Liver (tissue), 8 donors: ENCODE measurements at regions not wholly inside any gene's neighbourhood (a gene's known extent, or its start where the extent isn't known, plus 50 kb on each side); places are given as distances from the start of the nearest gene placed in this dataset.
"Not testable (repeated sequence)": the region's sequence is repeated elsewhere in the genome, so short reads cannot be mapped to it uniquely, and the experiment has no call there.

Source experiments
- DNase-seq: peaks from one replicate; pipeline ENCODE4 v3.0.0-alpha.2; 2017; ENCODE audit warnings: low spot score
- H3K27ac ChIP-seq, 2 donors: one replicate each; pipeline ENCODE4 v1.7.0; 2013; ENCODE audit warnings: inconsistent platforms in 2 of 2, low read length in 2 of 2, control low read depth in 1 of 2, low read depth in 1 of 2, mild to moderate bottlenecking in 1 of 2
- H3K27me3 ChIP-seq, 4 donors: one replicate each; pipeline versions ENCODE4 v1.6.1 to v1.7.0; 2013; ENCODE audit warnings: low read length in 3 of 4, inconsistent platforms in 1 of 4, mild to moderate bottlenecking in 1 of 4, moderate library complexity in 1 of 4; ENCODE audit not compliant: control insufficient read depth in 4 of 4, insufficient read depth in 4 of 4
- H3K36me3 ChIP-seq, 4 donors: one replicate each; pipeline versions ENCODE4 v1.6.1 to v1.7.0; 2013; ENCODE audit warnings: low read length in 3 of 4, mild to moderate bottlenecking in 3 of 4, low read depth in 1 of 4, moderate library complexity in 1 of 4; ENCODE audit not compliant: control insufficient read depth in 4 of 4, insufficient read depth in 3 of 4
- H3K4me1 ChIP-seq, 4 donors: one replicate each; pipeline versions ENCODE4 v1.6.1 to v1.7.0; 2013; ENCODE audit warnings: low read length in 3 of 4, mild to moderate bottlenecking in 3 of 4, moderate library complexity in 1 of 4; ENCODE audit not compliant: control insufficient read depth in 4 of 4, insufficient read depth in 4 of 4
- H3K4me3 ChIP-seq, 3 donors: one replicate each; pipeline versions ENCODE4 v1.6.1 to v1.7.0; 2013; ENCODE audit warnings: low read length in 3 of 3, control low read depth in 1 of 3, low read depth in 1 of 3, mild to moderate bottlenecking in 1 of 3
- H3K9ac ChIP-seq, 2 donors: one replicate each; pipeline ENCODE4 v1.7.0; 2013; ENCODE audit warnings: low read length in 2 of 2, mild to moderate bottlenecking in 2 of 2, moderate library complexity in 2 of 2, control low read depth in 1 of 2, low read depth in 1 of 2
- H3K9me3 ChIP-seq, 4 donors: one replicate each; pipeline versions ENCODE4 v1.6.1 to v1.7.0; 2013; ENCODE audit warnings: low read length in 3 of 4; ENCODE audit not compliant: control insufficient read depth in 4 of 4
- FOXA1 ChIP-seq: IDR thresholded peaks from 2 replicates; pipeline ENCODE4 v1.6.1; 2016; ENCODE audit warnings: antibody characterized with exemption
- RAD21 ChIP-seq, 2 donors: IDR thresholded peaks; 2 replicates each; pipeline ENCODE4 v1.6.1; 2016; ENCODE audit warnings: antibody characterized with exemption in 2 of 2, mild to moderate bottlenecking in 2 of 2
- RXRA ChIP-seq, 2 donors: IDR thresholded peaks; 2 replicates each; pipeline ENCODE4 v1.6.1; 2017 to 2018; ENCODE audit warnings: antibody characterized with exemption in 2 of 2, mild to moderate bottlenecking in 1 of 2
- TAF1 ChIP-seq: conservative IDR thresholded peaks from 2 replicates; pipeline ENCODE4 v1.6.1; 2016; ENCODE audit warnings: antibody characterized with exemption, mild to moderate bottlenecking
- WGBS: extraction: QIAGEN DNeasy Blood & Tissue Kit; methylation state at CpG from one replicate; pipeline ENCODE4 v1.1.7; 2013; 5-methylcytosine and 5-hydroxymethylcytosine counted together
- TF ChIP-seq, protein P1 (sequence below): fragments of 150-350 bp; IDR thresholded peaks from 2 replicates; pipeline ENCODE4 v1.5.1; 2017; ENCODE audit warnings: improper control_type of control experiment, low read depth, low read length; ENCODE audit not compliant: missing input control
- TF ChIP-seq, protein P2 (sequence below): IDR thresholded peaks from 2 replicates; pipeline ENCODE4 v1.6.1; 2016; ENCODE audit warnings: antibody characterized with exemption
- TF ChIP-seq, protein P3 (sequence below): IDR thresholded peaks from 2 replicates; pipeline ENCODE4 v1.6.1; 2016; ENCODE audit warnings: antibody characterized with exemption
- TF ChIP-seq, protein P4 (sequence below): IDR thresholded peaks from 2 replicates; pipeline ENCODE4 v1.6.1; 2016; ENCODE audit warnings: antibody characterized with exemption, mild to moderate bottlenecking
- donor health status: healthy.
- donor health status: healthy.
- donor health status: healthy.
- donor health status: healthy.
- donor health status: healthy.

DNA sequence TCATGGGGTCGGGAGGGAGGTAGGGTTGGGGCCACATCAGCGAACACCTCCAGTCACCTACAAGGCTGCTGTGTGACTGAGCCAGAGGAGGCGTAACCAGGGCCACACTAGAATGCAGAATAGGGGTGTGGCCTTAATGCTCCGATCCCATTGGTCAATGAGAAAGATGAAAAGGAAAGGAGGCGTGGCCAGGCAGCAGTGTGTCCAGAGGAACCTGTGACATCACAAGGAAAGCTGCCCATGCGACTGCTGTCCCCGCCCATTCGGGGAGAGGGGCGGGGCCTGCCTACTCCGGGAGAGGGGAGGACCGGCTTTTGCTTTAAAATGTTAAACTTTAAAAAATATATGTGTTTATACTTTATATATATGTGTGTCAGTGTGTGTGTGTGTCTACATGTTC is 150.7 kb downstream of the TBC1D2B start:
- DNase-seq: peak; percentile 28
- H3K27ac ChIP-seq, H3K27me3 ChIP-seq, H3K9ac ChIP-seq, H3K36me3 ChIP-seq, H3K9me3 ChIP-seq, H3K4me3 ChIP-seq, H3K4me1 ChIP-seq: not testable (repeated sequence)
- 93% methylated on average over 11 of the region's 11 CpGs for WGBS

DNA sequence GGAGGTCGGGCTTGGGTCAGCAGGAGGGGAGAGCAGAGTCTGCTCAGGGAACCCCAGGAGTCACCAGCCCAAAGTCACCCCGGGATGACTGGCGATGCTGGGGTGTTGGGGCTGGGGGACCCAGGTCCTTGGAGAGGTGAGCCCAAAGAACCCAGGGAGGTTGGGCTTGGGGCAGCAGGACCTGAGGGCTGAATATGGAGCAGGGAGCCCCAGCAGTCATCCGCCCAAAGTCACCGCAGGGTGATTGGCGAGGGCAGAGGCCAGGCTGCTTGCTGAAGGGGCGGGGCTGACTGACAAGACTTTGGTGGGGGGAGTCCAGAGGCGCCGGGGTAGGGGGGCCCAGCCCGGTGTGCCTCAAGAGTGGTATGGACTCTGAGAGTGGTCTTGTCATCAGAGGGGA is 151.2 kb downstream of the TBC1D2B start:
- WGBS: 88% methylated on average over 9 of the region's 10 CpGs
- peak; percentile 10 for DNase-seq
- H3K4me3 ChIP-seq, H3K27ac ChIP-seq, H3K9ac ChIP-seq, H3K4me1 ChIP-seq, H3K9me3 ChIP-seq, H3K36me3 ChIP-seq, H3K27me3 ChIP-seq: not testable (repeated sequence)

DNA sequence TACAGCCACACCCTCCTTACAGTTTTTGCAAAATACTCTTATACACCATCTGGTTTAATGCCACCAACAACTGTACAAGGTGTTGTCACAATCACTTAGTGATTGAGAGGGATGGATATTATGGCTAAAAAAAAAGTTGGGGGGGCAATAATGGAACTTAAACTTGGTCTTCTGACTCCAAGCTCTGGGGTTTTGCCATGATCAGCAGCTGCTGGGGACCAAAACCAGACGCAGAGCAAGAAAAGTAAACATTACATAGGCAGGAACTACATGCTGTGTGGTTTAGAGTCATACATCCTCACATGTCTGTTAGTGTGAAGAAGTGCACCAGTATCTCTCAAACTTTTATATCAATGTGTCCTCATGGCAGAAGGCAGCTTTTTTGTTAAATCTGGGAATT is 152.4 kb downstream of the TBC1D2B start:
- not testable (repeated sequence) for H3K9me3 ChIP-seq, H3K27me3 ChIP-seq, H3K4me1 ChIP-seq, H3K4me3 ChIP-seq, DNase-seq, H3K27ac ChIP-seq, H3K36me3 ChIP-seq, H3K9ac ChIP-seq
- WGBS: 25% methylated on average over 1 of the region's 1 CpG

DNA sequence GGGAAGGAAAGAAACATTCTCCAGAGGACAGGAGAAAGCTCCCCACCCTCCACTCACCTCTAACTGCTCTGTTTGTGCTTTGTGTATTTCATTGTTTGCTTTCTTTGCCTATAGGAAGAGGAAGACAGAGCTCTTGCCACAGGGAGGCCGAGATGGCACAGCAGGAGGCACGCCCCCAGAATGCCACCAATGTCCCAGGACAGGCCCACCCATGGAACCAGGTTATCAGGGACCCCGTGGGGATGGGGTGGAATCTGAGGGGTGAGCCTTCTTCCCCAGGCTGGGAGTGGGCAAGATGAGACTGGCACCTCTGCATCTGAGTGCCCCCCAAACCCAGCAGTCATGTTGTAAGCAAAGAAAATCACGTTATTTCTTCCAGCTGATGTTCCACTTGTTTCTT is 155.8 kb downstream of the TBC1D2B start:
- TF ChIP-seq TAF1 (no peak), RXRA (IDR thresholded peaks at IDR 0.05) (no peak), RAD21 (IDR thresholded peaks at IDR 0.05) (no peak), FOXA1 (no peak)
- TF ChIP-seq, protein P1, sequence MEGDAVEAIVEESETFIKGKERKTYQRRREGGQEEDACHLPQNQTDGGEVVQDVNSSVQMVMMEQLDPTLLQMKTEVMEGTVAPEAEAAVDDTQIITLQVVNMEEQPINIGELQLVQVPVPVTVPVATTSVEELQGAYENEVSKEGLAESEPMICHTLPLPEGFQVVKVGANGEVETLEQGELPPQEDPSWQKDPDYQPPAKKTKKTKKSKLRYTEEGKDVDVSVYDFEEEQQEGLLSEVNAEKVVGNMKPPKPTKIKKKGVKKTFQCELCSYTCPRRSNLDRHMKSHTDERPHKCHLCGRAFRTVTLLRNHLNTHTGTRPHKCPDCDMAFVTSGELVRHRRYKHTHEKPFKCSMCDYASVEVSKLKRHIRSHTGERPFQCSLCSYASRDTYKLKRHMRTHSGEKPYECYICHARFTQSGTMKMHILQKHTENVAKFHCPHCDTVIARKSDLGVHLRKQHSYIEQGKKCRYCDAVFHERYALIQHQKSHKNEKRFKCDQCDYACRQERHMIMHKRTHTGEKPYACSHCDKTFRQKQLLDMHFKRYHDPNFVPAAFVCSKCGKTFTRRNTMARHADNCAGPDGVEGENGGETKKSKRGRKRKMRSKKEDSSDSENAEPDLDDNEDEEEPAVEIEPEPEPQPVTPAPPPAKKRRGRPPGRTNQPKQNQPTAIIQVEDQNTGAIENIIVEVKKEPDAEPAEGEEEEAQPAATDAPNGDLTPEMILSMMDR: no peak
- TF ChIP-seq, protein P2, sequence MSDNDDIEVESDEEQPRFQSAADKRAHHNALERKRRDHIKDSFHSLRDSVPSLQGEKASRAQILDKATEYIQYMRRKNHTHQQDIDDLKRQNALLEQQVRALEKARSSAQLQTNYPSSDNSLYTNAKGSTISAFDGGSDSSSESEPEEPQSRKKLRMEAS: no peak
- TF ChIP-seq, protein P3, sequence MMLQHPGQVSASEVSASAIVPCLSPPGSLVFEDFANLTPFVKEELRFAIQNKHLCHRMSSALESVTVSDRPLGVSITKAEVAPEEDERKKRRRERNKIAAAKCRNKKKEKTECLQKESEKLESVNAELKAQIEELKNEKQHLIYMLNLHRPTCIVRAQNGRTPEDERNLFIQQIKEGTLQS: no peak
- TF ChIP-seq, protein P4, sequence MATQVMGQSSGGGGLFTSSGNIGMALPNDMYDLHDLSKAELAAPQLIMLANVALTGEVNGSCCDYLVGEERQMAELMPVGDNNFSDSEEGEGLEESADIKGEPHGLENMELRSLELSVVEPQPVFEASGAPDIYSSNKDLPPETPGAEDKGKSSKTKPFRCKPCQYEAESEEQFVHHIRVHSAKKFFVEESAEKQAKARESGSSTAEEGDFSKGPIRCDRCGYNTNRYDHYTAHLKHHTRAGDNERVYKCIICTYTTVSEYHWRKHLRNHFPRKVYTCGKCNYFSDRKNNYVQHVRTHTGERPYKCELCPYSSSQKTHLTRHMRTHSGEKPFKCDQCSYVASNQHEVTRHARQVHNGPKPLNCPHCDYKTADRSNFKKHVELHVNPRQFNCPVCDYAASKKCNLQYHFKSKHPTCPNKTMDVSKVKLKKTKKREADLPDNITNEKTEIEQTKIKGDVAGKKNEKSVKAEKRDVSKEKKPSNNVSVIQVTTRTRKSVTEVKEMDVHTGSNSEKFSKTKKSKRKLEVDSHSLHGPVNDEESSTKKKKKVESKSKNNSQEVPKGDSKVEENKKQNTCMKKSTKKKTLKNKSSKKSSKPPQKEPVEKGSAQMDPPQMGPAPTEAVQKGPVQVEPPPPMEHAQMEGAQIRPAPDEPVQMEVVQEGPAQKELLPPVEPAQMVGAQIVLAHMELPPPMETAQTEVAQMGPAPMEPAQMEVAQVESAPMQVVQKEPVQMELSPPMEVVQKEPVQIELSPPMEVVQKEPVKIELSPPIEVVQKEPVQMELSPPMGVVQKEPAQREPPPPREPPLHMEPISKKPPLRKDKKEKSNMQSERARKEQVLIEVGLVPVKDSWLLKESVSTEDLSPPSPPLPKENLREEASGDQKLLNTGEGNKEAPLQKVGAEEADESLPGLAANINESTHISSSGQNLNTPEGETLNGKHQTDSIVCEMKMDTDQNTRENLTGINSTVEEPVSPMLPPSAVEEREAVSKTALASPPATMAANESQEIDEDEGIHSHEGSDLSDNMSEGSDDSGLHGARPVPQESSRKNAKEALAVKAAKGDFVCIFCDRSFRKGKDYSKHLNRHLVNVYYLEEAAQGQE: no peak

DNA sequence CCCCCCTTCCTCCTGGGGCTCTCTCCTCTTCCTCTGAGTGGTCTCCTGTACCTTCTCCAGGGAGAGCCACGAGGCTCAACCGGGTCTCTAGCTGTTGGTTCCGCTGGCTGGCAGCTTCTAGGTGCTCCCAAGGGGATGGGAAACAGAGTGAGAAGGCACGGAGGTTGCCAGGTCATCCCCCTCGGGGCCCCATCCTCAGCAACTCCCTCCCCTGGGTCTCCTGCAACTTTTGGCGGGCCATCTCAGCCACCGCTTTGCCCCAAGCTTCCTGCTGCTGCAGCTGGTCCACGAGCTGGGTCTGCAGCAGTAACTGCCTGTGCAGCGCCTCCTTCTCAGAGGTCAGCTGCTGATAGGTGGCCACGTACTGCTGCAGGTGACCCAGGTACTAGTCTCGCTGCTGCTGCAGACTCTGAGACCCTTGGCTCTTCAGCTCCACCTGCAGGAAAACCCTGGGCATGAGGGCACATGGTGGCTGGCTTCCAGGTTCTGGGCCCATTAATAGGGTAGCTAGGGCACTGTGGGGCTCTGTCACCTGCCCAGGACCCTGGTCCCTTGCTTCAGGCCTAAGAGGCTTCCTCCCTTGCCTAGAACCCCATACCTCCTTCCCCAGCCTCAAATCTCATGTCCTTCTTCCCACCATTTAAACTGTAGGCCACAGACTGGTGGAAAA is 160.4 kb downstream of the TBC1D2B start:
- not testable (repeated sequence) for DNase-seq, H3K27ac ChIP-seq, H3K36me3 ChIP-seq, H3K9me3 ChIP-seq, H3K9ac ChIP-seq, H3K4me3 ChIP-seq, H3K27me3 ChIP-seq, H3K4me1 ChIP-seq
- 86% methylated on average over 9 of the region's 11 CpGs for WGBS

More for the DNA sequence above, 155.8 kb downstream of the TBC1D2B start:
- no peak overlapping the region for H3K4me3 ChIP-seq
- WGBS: 80% methylated on average over 4 of the region's 4 CpGs
- no peaks in the 10 kb centered on the region for H3K27me3 ChIP-seq
- no peaks in the 10 kb centered on the region for H3K4me1 ChIP-seq
- no peak overlapping the region for H3K27ac ChIP-seq
- no peaks in the 10 kb centered on the region for H3K36me3 ChIP-seq
- no peak overlapping the region for H3K9ac ChIP-seq
- H3K9me3 ChIP-seq: no peaks in the 10 kb centered on the region
- DNase-seq: no peak

DNA sequence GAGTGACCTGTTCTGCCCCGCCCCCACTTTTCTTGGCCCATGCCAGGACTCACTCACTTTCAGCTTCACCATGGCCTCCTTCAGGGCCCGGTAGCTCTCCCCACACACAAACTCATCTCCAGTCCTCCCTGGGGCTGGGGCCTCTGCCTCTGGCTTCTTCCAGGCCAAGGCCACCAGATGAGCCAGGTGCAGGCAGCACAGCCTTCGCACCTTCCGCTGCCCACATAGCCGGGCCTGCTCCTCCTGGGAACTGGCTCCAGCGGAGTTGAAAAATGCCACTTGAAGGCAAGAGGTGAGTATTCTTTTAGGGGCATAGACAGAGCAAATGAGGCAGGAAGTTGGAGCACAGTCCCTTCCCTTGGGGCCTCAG is 161.6 kb downstream of the TBC1D2B start:
- H3K4me3 ChIP-seq, H3K27ac ChIP-seq, H3K4me1 ChIP-seq, H3K9me3 ChIP-seq, H3K9ac ChIP-seq, H3K27me3 ChIP-seq, DNase-seq, H3K36me3 ChIP-seq: not testable (repeated sequence)
- 88% methylated on average over 6 of the region's 6 CpGs for WGBS
